Activated B cell treated with CpG ODN at 0.5 μM for 24 hours (primary cell): ENCODE measurements at regions not wholly inside any gene's neighbourhood (a gene's known extent, or its start where the extent isn't known, plus 50 kb on each side); places are given as distances from the start of the nearest gene placed in this dataset.

Experiments used
- ATAC-seq: fragments of 200-7000 bp; cut with Tn5 transposase; one replicate; pipeline ENCODE4 v1.10.0; 2021; ENCODE audit warnings: low read depth, mild to moderate bottlenecking, moderate library complexity
- CTCF ChIA-PET: fragments of 350-600 bp; sonication (Branson Sonifier 250); formaldehyde crosslinking; loops from one replicate; lab custom pipeline; 2021; ENCODE audit warnings: antibody characterized with exemption; lab: Charles Lee
- POLR2A ChIA-PET: fragments of 350-600 bp; sonication (Branson Sonifier 250); formaldehyde crosslinking; loops from one replicate; lab custom pipeline; 2021; ENCODE audit warnings: antibody characterized with exemption; lab: Charles Lee
- DNase-seq: peaks from one replicate; pipeline ENCODE4 v3.0.0; 2022
- H3K27ac Mint-ChIP-seq: one replicate; pipeline ENCODE4 v1.8.0; 2020; ENCODE audit warnings: mixed read lengths
- H3K27me3 Mint-ChIP-seq: one replicate; pipeline ENCODE4 v1.8.0; 2021; ENCODE audit warnings: mixed read lengths
- H3K36me3 Mint-ChIP-seq: one replicate; pipeline ENCODE4 v1.8.0; 2021; ENCODE audit warnings: low read depth, mixed read lengths
- H3K4me1 Mint-ChIP-seq: one replicate; pipeline ENCODE4 v1.8.0; 2021; ENCODE audit warnings: mixed read lengths
- H3K4me3 Mint-ChIP-seq: one replicate; pipeline ENCODE4 v1.8.0; 2020; ENCODE audit warnings: mild to moderate bottlenecking, mixed read lengths
- H3K9me3 Mint-ChIP-seq: one replicate; pipeline ENCODE4 v1.8.0; 2020; ENCODE audit warnings: mixed read lengths
- intact Hi-C: fragments of 100-400 bp; cut with micrococcal nuclease; formaldehyde crosslinking; loops from one replicate; pipeline ENCODE4 v1.15.1; 2024
- TF ChIP-seq, protein P1 (sequence below): fragments of 200-600 bp; IDR thresholded peaks from one replicate; pipeline ENCODE4 v1.8.0; 2022; ENCODE audit warnings: antibody characterized with exemption, mild to moderate bottlenecking

DNA sequence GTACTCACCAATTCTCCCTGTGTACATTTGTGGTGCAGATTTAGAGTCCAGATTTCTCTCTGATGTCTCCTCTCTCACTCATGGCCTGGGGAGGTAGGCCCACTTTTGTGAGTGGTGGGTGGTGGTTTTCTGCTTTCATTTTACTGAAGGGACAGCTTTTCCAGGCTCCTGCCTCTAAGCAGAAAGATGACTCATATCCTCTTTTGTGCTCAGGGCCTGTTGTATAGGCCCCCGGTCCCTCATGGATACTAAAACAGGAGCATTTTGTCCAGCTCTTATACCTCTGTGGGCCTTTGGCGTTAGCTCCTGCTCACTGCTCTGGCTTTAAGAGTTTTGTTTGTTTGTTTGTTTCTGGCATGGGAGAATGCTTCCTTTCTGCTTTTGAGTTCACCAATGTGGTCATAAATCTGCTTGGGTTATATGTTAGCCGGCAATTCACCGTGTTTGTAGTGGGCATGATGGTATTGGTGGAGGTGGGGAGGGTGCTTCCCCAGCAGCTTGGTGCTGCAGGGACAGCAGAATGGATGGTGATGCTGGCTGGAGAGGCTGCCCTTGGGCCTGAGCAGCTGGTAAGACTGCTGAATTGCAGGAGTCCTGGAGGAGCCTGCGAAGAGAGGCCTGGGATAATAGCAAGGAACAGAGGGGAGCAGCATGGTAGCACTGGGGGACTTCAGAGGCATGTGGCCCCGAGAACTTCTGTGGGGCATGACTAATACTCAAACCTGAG, 468.7 kb downstream of the RPS24 start:
- TF ChIP-seq, protein P1, sequence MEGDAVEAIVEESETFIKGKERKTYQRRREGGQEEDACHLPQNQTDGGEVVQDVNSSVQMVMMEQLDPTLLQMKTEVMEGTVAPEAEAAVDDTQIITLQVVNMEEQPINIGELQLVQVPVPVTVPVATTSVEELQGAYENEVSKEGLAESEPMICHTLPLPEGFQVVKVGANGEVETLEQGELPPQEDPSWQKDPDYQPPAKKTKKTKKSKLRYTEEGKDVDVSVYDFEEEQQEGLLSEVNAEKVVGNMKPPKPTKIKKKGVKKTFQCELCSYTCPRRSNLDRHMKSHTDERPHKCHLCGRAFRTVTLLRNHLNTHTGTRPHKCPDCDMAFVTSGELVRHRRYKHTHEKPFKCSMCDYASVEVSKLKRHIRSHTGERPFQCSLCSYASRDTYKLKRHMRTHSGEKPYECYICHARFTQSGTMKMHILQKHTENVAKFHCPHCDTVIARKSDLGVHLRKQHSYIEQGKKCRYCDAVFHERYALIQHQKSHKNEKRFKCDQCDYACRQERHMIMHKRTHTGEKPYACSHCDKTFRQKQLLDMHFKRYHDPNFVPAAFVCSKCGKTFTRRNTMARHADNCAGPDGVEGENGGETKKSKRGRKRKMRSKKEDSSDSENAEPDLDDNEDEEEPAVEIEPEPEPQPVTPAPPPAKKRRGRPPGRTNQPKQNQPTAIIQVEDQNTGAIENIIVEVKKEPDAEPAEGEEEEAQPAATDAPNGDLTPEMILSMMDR = no peak
- no peak for DNase-seq
- CTCF ChIA-PET = no interaction called here

DNA sequence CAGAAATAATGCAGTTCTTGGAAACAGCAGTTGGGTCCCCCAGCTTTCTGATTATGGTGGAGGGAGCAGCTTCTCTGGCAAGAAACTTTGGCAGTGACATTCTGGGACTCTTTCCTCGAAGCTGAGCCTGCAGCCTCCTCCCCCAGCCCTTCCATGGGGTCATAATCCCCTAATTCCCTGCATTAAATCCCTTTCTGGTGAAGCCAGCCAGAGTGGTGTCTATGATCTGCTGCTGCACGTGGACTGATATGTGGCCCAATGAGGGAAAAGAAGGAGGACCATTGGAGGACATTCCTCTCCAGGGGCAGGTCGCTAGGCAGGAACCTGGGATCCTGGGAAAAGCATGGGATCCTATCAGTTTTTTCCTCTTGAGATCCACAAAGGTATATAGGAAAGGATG, 470.5 kb downstream of the RPS24 start:
- ChIA-PET CTCF (no interaction called here), POLR2A (no interaction called here)
- intact Hi-C loops = no loop called here
- H3K4me1 Mint-ChIP-seq = no peaks in the 10 kb centered on the region
- no peak overlapping the region for H3K27ac Mint-ChIP-seq
- no peaks in the 10 kb centered on the region for H3K9me3 Mint-ChIP-seq
- H3K4me3 Mint-ChIP-seq = no peak overlapping the region
- DNase-seq = no peak
- no peaks in the 10 kb centered on the region for H3K36me3 Mint-ChIP-seq
- no peak for ATAC-seq
- H3K27me3 Mint-ChIP-seq = peaks cover 5% of the 10 kb centered on the region
- TF ChIP-seq, protein P1 = no peak

More for the DNA sequence above, 468.7 kb downstream of the RPS24 start:
- H3K9me3 Mint-ChIP-seq = no peaks in the 10 kb centered on the region
- no peak overlapping the region for H3K4me3 Mint-ChIP-seq
- intact Hi-C loops = no loop called here
- peaks cover 6% of the 10 kb centered on the region for H3K27me3 Mint-ChIP-seq
- ATAC-seq = no peak
- no peak overlapping the region for H3K27ac Mint-ChIP-seq
- H3K36me3 Mint-ChIP-seq = no peaks in the 10 kb centered on the region
- POLR2A ChIA-PET = no interaction called here
- H3K4me1 Mint-ChIP-seq = no peaks in the 10 kb centered on the region

DNA sequence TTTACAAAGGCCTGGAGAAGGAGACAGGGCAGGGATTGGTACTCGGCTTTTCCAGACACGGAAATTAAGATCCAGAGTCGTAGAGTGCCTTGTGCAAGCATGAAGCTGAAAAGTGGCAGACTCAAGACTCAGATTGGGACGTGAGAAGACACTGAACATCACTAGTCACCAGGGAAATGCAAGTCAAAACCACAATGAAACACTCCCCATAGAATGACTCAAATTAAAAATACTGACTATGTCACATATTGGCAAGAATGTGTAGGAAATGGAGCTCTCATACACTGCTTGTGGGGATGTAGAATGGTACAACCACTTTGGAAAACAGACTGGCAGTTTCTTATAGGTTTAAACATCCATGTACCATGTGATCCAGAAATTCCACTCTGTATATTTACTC, 472.0 kb downstream of the RPS24 start:
- Mint-ChIP-seq H3K4me3 (no peak overlapping the region), H3K9me3 (no peaks in the 10 kb centered on the region), H3K27ac (no peak overlapping the region), H3K4me1 (no peaks in the 10 kb centered on the region), H3K36me3 (no peaks in the 10 kb centered on the region), H3K27me3 (peaks cover 11% of the 10 kb centered on the region)
- ChIA-PET CTCF (no interaction called here), POLR2A (no interaction called here)
- intact Hi-C loops = no loop called here
- DNase-seq (no peak), ATAC-seq (no peak)
- TF ChIP-seq, protein P1 = no peak

DNA sequence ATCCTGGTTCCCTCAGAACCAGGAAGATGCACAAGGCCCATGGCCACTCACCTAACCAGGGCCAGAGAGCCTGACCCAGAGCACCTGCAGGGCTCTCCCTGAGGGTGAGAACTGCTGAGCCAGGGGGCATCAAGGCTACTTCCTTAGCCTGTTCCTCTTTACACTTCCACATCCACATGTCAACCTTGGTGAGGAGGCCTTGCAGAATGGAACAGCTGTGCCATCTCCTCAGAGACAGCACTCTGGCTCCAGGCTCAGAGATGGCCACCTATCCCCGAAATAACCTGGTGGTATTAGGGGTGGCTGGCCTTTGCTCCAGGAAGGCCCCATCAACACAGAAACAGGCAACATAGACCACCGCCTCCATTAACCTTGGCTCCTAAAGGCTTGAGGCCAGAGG, 473.0 kb downstream of the RPS24 start:
- POLR2A ChIA-PET = no interaction called here
- TF ChIP-seq, protein P1 = no peak
- no peak overlapping the region for H3K4me3 Mint-ChIP-seq
- H3K9me3 Mint-ChIP-seq = no peaks in the 10 kb centered on the region
- no peak for ATAC-seq
- peaks cover 14% of the 10 kb centered on the region for H3K27me3 Mint-ChIP-seq
- no peak for DNase-seq
- CTCF ChIA-PET = no interaction called here
- no peak overlapping the region for H3K27ac Mint-ChIP-seq
- intact Hi-C loops = no loop called here
- no peaks in the 10 kb centered on the region for H3K36me3 Mint-ChIP-seq
- H3K4me1 Mint-ChIP-seq = no peaks in the 10 kb centered on the region

DNA sequence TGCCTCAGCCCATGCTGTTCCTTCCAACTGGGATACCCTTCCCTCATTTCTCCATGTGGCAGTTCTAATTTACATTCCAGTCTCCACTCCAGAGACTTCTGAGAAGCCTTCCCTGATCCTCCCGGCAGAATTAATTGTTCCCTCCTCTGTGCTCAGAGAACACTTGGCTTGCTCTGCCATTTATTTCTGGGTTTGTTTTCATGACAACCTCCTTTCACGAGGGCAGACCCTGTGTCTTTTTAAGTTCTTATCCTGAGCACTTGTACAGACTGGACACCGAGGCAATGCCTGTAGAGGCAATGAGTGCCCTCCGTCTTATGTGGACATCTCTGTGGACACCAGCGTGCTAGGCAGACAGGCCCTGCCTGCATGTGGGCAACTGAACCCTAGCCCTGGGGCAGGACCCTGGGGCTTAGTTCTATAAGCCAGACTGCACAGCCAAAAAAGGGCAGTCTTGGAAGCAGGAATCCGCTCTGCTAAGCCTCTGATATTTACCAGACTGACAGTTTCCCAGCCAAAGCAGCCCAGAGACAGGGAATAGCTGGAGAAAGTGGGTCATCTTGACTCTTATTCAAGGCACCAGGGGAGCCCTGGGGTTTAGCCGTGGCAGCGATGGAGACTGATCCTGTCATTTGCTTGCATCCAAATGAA, 474.0 kb downstream of the RPS24 start:
- POLR2A ChIA-PET = no interaction called here
- H3K27ac Mint-ChIP-seq = no peak overlapping the region
- TF ChIP-seq, protein P1 = no peak

More for the DNA sequence above, 474.0 kb downstream of the RPS24 start:
- H3K4me3 Mint-ChIP-seq = no peak overlapping the region
- no peaks in the 10 kb centered on the region for H3K4me1 Mint-ChIP-seq
- peaks cover 15% of the 10 kb centered on the region for H3K27me3 Mint-ChIP-seq
- intact Hi-C loops = no loop called here
- DNase-seq (no peak), ATAC-seq (no peak)
- CTCF ChIA-PET = no interaction called here
- no peaks in the 10 kb centered on the region for H3K9me3 Mint-ChIP-seq
- H3K36me3 Mint-ChIP-seq = no peaks in the 10 kb centered on the region
